H9 (cell line): ENCODE measurements at regions not wholly inside any gene's neighbourhood (a gene's known extent, or its start where the extent isn't known, plus 50 kb on each side); places are given as distances from the start of the nearest gene placed in this dataset.

ENCODE experiments used
- DNase-seq: peaks from one replicate; pipeline ENCODE4 v3.0.0-alpha.2; 2017
- H2AFZ ChIP-seq: one replicate; pipeline ENCODE4 v1.6.1; 2013; ENCODE audit warnings: mild to moderate bottlenecking, low read length, control low read depth, moderate library complexity
- H2AK5ac ChIP-seq: 2 replicates; pipeline ENCODE4 v1.6.1; 2013; ENCODE audit warnings: low read length, control low read depth, mixed read lengths; ENCODE audit not compliant: insufficient read length
- H2BK120ac ChIP-seq: one replicate; pipeline ENCODE4 v1.6.1; 2013; ENCODE audit warnings: low read depth, mild to moderate bottlenecking, low read length, control low read depth, inconsistent platforms; ENCODE audit not compliant: poor library complexity, severe bottlenecking
- H2BK12ac ChIP-seq: 2 replicates; pipeline ENCODE4 v1.6.1; 2013; ENCODE audit warnings: low read length, control low read depth, mixed read lengths, low read depth; ENCODE audit not compliant: insufficient read length
- H2BK15ac ChIP-seq: 2 replicates; pipeline ENCODE4 v1.6.1; 2013; ENCODE audit warnings: low read depth, low read length, control low read depth
- H2BK20ac ChIP-seq: one replicate; pipeline ENCODE4 v1.6.1; 2013; ENCODE audit warnings: low read depth, mild to moderate bottlenecking, low read length, control low read depth, inconsistent platforms; ENCODE audit not compliant: poor library complexity, severe bottlenecking
- H2BK5ac ChIP-seq: 2 replicates; pipeline ENCODE4 v1.6.1; 2013; ENCODE audit warnings: low read length, control low read depth, mixed read lengths; ENCODE audit not compliant: insufficient read length
- H3K14ac ChIP-seq: 2 replicates; pipeline ENCODE4 v1.6.1; 2013; ENCODE audit warnings: low read length, control low read depth; ENCODE audit not compliant: insufficient read depth
- H3K18ac ChIP-seq: 2 replicates; pipeline ENCODE4 v1.6.1; 2013; ENCODE audit warnings: low read depth, mild to moderate bottlenecking, mixed read lengths, low read length, control low read depth; ENCODE audit not compliant: insufficient read length
- H3K23ac ChIP-seq: 2 replicates; pipeline ENCODE4 v1.6.1; 2013; ENCODE audit warnings: low read length, control low read depth, mixed read lengths, low read depth; ENCODE audit not compliant: insufficient read length
- H3K23me2 ChIP-seq: 2 replicates; pipeline ENCODE4 v1.6.1; 2013; ENCODE audit warnings: low read depth, mild to moderate bottlenecking, mixed read lengths, low read length, control low read depth; ENCODE audit not compliant: insufficient read length, poor library complexity, severe bottlenecking
- H3K27ac ChIP-seq: 2 replicates; pipeline ENCODE4 v1.5.1; 2013; ENCODE audit warnings: low read length, control low read depth, mixed read lengths, low read depth; ENCODE audit not compliant: insufficient read length
- H3K27me3 ChIP-seq: 2 replicates; pipeline ENCODE4 v1.6.1; 2013; ENCODE audit warnings: low read length, control low read depth, inconsistent platforms; ENCODE audit not compliant: insufficient read depth
- H3K4ac ChIP-seq: 2 replicates; pipeline ENCODE4 v1.6.1; 2013; ENCODE audit warnings: low read depth, mild to moderate bottlenecking, control low read depth, inconsistent platforms, low read length, moderate library complexity
- H3K4me1 ChIP-seq: 2 replicates; pipeline ENCODE4 v1.6.1; 2013; ENCODE audit warnings: low read length, control low read depth, inconsistent platforms; ENCODE audit not compliant: insufficient read depth
- H3K4me2 ChIP-seq: 2 replicates; pipeline ENCODE4 v1.6.1; 2013; ENCODE audit warnings: low read length, control low read depth, mixed read lengths; ENCODE audit not compliant: insufficient read length, insufficient read depth
- H3K56ac ChIP-seq: 2 replicates; pipeline ENCODE4 v1.6.1; 2013; ENCODE audit warnings: low read depth, mild to moderate bottlenecking, mixed read lengths, low read length, control low read depth; ENCODE audit not compliant: insufficient read length
- H3K79me1 ChIP-seq: 2 replicates; pipeline ENCODE4 v1.6.1; 2013; ENCODE audit warnings: low read depth, mild to moderate bottlenecking, moderate library complexity, low read length, control low read depth, inconsistent platforms; ENCODE audit not compliant: insufficient read depth, poor library complexity, severe bottlenecking
- H3K79me2 ChIP-seq: 2 replicates; pipeline ENCODE4 v1.6.1; 2013; ENCODE audit warnings: low read length, control low read depth, inconsistent platforms; ENCODE audit not compliant: insufficient read depth
- H3K9ac ChIP-seq: 2 replicates; pipeline ENCODE4 v1.6.1; 2013; ENCODE audit warnings: low read length, control low read depth, mixed read lengths; ENCODE audit not compliant: insufficient read length; ENCODE audit errors: extremely low read depth
- H3K9me3 ChIP-seq: one replicate; pipeline ENCODE4 v1.6.1; 2013; ENCODE audit warnings: low read depth, low read length, inconsistent platforms; ENCODE audit not compliant: control insufficient read depth
- H3T11ph ChIP-seq: one replicate; pipeline ENCODE4 v1.6.1; 2013; ENCODE audit warnings: mild to moderate bottlenecking, low read length, control low read depth, inconsistent platforms
- H4K20me1 ChIP-seq: one replicate; pipeline ENCODE4 v1.6.1; 2013; ENCODE audit not compliant: control insufficient read depth, insufficient read length, insufficient read depth
- H4K5ac ChIP-seq: 2 replicates; pipeline ENCODE4 v1.6.1; 2013; ENCODE audit warnings: low read depth, mild to moderate bottlenecking, mixed read lengths, low read length, control low read depth; ENCODE audit not compliant: insufficient read length
- H4K8ac ChIP-seq: replicated peaks from 2 replicates; pipeline ENCODE4 v1.6.1; 2013; ENCODE audit warnings: low read length, control low read depth, mixed read lengths, low read depth; ENCODE audit not compliant: insufficient read length
- H4K91ac ChIP-seq: 2 replicates; pipeline ENCODE4 v1.6.1; 2013; ENCODE audit warnings: low read depth, mild to moderate bottlenecking, moderate library complexity, mixed read lengths, low read length, control low read depth; ENCODE audit not compliant: insufficient read length
- H3K27ac Mint-ChIP-seq, 3 experiments: 2 replicates in 2 of 3; 3 replicates in 1 of 3; pipeline ENCODE4 v1.8.0; 2020 to 2021; ENCODE audit warnings: mixed read lengths in 3 of 3, mild to moderate bottlenecking in 1 of 3, moderate library complexity in 1 of 3
- H3K27me3 Mint-ChIP-seq: 2 replicates; pipeline ENCODE4 v1.8.0; 2021; ENCODE audit warnings: low read depth, mild to moderate bottlenecking, moderate library complexity, mixed read lengths
- H3K36me3 Mint-ChIP-seq, 3 experiments: 2 replicates in 2 of 3; 3 replicates in 1 of 3; pipeline ENCODE4 v1.8.0; 2020 to 2021; ENCODE audit warnings: low read depth in 3 of 3, mixed read lengths in 3 of 3; ENCODE audit not compliant: insufficient read depth in 1 of 3
- H3K4me1 Mint-ChIP-seq, 2 experiments: 2 replicates each; pipeline ENCODE4 v1.8.0; 2020; ENCODE audit warnings: mixed read lengths in 2 of 2
- H3K4me3 Mint-ChIP-seq, 2 experiments: 2 replicates in 1 of 2; 3 replicates in 1 of 2; pipeline ENCODE4 v1.8.0; 2020 to 2021; ENCODE audit warnings: mild to moderate bottlenecking in 2 of 2, mixed read lengths in 2 of 2, moderate library complexity in 1 of 2
- H3K9me3 Mint-ChIP-seq, 2 experiments: 2 replicates in 1 of 2; 3 replicates in 1 of 2; pipeline ENCODE4 v1.8.0; 2020; ENCODE audit warnings: mild to moderate bottlenecking in 2 of 2, mixed read lengths in 2 of 2, moderate library complexity in 1 of 2
- CTCF ChIP-seq: fragments of 200-600 bp; sonication (generic); conservative IDR thresholded peaks from 3 replicates; pipeline ENCODE4 v1.8.0; 2021; ENCODE audit warnings: antibody characterized with exemption, mild to moderate bottlenecking
- WGBS: extraction: QIAGEN DNeasy Blood & Tissue Kit; methylation state at CpG from one replicate; pipeline ENCODE4 v1.1.7; 2013; ENCODE audit warnings: missing lambda C conversion rate, low lambda C conversion rate, mixed read lengths; ENCODE audit not compliant: insufficient read length; ENCODE audit errors: extremely low coverage; 5-methylcytosine and 5-hydroxymethylcytosine counted together

- Histone ChIP-seq H4K5ac (no peak overlapping the region), H2BK12ac (no peak overlapping the region), H3K23ac (no peak overlapping the region), H4K91ac (no peak overlapping the region), H3K27ac (no peak overlapping the region), H3K14ac (no peak overlapping the region), H3K9me3 (no peaks in the 10 kb centered on the region), H3K18ac (no peak overlapping the region), H3K4me1 (no peaks in the 10 kb centered on the region), H2BK20ac (no peak overlapping the region), H3K4ac (no peak overlapping the region), H4K20me1 (no peaks in the 10 kb centered on the region), H3K79me2 (no peaks in the 10 kb centered on the region), H2BK5ac (no peak overlapping the region), H3K23me2 (no peaks in the 10 kb centered on the region), H2BK15ac (no peak overlapping the region), H3K79me1 (no peaks in the 10 kb centered on the region), H3T11ph (no peak overlapping the region), H2BK120ac (no peak overlapping the region), H2AFZ (no peak overlapping the region), H3K9ac (no peak overlapping the region), H3K27me3 (no peaks in the 10 kb centered on the region), H3K56ac (no peak overlapping the region), H3K4me2 (no peak overlapping the region), H4K8ac (no peak overlapping the region), H2AK5ac (no peak overlapping the region)
- H3K4me1 Mint-ChIP-seq, result no peaks in the 10 kb centered on the region
- H3K27me3 Mint-ChIP-seq, result peaks cover 10% of the 10 kb centered on the region
- WGBS, result no CpG with 5 or more reads among the region's 3 CpGs
- DNase-seq, result no peak
- no peak overlapping the region for H3K4me3 Mint-ChIP-seq
- H3K9me3 Mint-ChIP-seq, result no peaks in the 10 kb centered on the region
- no peaks in the 10 kb centered on the region for H3K36me3 Mint-ChIP-seq
- H3K27ac Mint-ChIP-seq, result no peak overlapping the region
- no peak for TF ChIP-seq CTCF
Observed at GRCh38 chr1:78358165-78358564, 132.6 kb upstream of the PTGFR start.
